ENCODE measurements at regions not wholly inside any gene's neighbourhood (a gene's known extent, or its start where the extent isn't known, plus 50 kb on each side); places are given as distances from the start of the nearest gene placed in this dataset.

DNA sequence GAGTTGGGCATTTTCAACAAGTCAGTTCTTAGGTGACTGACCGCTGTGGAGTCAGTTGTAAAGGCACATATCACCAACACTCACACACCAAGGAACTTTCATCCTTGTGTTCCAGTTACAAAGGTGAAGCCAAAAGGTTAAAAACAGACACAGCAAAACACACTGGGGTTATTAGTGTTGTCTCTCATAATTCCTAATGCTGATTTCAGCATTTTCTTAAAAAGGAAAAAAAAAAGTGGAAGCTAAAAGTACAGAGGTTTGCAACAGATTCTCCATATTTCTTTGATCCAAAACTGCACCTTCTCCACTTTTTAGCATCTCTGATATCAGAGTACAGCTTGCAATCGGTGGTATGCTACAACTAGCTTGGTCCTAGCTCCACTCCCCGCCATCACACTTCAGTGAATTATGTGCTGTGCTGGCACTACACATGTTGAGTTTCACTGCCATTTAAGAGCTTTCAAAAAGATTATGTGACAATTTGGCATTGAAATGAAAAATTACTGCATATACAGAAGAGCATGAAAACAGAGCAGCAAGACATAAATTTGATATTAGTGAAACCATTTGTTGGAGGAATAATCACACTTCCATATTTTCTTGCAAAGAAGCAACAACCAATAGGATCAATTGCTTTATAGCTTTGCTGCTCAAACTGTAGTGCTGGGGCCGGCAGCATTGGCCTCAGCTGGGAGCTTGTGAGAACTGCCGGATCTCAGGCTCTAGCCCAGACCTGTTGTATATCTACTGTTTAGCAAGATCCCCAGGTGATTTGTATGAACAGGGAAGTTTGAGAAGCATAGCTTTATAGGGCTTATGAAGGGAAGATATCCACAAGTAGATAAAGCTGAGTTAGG is 62.3 kb upstream of the DAPL1 start:
- no peak for DNase-seq (ENCODE audit: low read depth in 2 of 3, low spot score in 2 of 3)

DNA sequence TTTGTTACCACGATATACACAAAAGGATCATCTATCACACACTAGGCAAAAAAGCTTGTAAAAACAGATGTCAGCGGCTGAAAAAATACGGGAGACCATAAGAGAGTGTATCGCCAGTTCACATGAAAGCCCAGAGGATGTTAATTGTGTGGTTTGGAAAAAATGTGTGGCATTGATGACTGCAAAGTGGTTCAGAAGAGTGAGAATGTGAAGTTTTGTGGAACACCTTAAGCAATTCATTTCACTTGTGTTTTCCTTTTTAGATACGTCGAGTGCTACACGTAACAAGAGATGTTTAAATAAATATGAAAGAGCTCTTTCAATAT is 61.7 kb upstream of the DAPL1 start:
- no peak for DNase-seq (ENCODE audit: low read depth in 2 of 3, low spot score in 2 of 3)

DNA sequence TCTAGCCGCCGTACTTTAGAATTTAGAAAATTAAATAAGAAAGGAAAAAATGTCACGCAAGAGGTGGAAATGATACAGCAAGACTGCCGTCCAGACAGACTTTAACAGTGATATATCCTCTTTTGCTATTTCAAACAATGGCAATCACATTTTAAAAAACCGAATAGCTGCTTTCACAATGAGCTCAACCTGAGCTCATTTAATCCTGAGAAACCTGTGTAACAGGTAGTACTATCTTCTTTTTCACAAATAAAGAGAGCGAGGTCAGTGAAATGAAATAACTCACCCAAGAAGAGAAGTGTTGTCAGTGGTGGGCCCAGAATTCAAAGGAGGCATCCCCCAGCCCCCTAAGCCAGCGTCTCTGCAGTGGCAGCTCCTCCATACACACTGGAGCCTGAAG is 60.7 kb upstream of the DAPL1 start:
- DNase-seq (ENCODE audit: low read depth in 2 of 3, low spot score in 2 of 3): no peak

DNA sequence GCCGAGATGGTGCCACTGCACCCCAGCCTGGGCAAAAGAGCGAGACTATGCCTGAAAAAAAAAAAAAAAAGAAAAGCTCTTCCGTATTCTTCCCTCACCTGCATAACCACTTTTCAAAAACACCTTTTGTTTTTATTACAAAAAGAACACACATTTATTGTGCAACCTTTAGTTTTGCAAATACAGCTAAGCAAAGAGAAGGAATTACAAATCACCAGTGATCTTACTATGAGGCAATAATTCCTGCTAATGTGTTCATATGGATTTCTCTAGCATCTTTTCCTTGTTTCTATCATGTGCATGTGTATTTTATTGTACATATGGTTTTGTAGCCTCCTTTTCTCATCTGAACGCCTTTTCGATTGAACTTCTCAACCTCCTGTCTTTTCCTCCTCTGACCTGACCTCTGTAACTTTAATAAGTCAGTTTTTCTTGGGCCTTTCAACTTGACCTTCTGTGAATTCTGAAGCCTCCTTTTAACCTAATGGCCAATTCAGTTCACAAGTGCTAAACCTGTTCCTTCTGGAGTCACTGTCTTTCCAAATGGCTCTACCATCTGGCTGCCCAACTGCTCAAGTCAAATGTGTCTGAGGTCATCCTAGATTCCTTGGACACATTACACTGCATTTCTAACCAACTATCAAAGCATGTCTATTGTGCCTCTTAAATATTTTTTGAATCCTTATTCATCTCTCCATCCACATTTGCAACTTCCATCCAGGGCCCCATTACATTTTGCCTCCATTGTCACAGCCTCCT is 59.1 kb upstream of the DAPL1 start:
- DNase-seq (ENCODE audit: low read depth in 2 of 3, low spot score in 2 of 3): no peak

GRCh38 chr2:158738363-158738762 is 56.8 kb upstream of the DAPL1 start:
- no peak for DNase-seq (ENCODE audit: low read depth in 2 of 3, low spot score in 2 of 3)

DNA sequence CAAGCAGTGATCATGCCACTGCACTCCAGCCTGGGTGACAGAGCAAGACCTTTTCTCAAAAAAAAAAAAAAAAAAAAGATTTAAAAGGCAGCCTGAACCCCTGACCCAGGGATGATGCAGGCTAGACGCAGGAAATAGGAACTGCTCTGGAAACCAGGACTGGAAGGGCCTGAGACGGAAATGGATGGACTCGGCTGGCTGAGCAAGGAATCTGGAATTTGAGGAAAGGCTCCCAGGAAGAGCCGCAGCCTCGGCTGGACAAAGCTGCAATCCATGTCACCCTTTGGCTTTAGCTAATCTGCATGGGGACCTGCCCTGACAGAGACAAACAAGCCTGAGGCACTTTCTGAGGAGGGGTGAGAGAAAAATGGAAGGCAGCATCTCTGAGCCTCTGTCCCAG is 55.0 kb upstream of the DAPL1 start:
- DNase-seq (ENCODE audit: low read depth in 2 of 3, low spot score in 2 of 3): no peak

DNA sequence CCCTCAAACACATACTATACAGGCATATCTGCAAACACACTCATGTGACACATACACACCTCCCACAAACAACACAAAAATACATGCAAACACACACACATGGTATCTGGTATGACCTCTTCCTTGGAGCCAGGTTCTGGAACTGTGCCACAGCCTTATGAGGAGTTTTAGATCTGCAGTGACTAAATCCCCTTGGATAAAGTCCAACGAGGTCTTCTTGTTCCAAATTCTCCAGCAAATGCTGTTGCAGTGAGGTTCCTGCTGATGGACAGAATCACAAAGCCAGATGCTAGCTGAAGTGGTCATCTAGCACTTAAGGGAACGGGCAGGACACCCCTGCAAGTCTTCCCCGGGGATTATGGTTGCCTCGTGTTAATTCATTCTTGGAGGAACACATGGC is 54.5 kb upstream of the DAPL1 start:
- DNase-seq (ENCODE audit: low read depth in 2 of 3, low spot score in 2 of 3): no peak

- DNase-seq (ENCODE audit: low read depth in 2 of 3, low spot score in 2 of 3): no peak
These were observed 53.5 kb upstream of the DAPL1 start for GRCh38 chr2:158741625-158742024.

DNA sequence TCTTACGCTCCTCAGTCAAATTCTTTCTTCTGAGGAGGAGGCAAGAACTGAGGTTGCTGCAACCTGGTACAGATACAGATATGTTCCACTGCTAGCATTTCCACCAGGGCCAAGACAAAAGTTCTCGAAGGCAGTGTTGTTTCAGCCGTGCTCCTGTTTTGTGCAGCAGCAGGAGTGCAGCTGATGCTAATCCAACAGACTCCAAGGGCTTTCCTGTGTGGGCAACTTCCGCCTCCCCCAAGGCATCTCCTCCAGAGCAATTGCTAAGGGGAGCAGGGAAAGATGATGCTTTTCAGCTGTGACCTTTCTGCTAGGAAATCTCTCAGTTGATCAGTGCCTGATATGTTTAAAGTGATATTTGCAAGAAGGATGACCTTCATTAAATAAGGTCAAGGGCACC is 52.6 kb upstream of the DAPL1 start:
- DNase-seq (ENCODE audit: low read depth in 2 of 3, low spot score in 2 of 3): no peak

DNA sequence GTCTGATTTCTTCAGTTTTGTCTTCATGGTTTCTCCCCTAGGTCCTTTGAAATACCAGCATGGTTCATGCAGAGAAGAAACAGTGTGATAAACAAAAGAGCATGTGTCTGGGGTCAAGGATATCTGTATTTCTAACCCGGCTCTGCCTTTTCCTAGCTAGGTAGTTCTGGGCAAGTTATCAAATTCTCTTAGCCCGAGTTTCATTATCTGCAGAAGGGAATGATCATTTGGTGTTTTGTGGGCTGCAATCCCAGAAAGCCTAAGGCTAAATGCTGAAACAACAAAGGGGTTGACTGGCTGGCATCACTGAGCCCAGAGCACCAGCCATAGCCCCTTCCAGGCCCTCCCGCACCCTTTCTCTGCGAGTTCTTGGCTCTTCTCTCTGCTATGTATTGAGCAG is 51.7 kb upstream of the DAPL1 start:
- no peak for DNase-seq (ENCODE audit: low read depth in 2 of 3, low spot score in 2 of 3)

- no peak for DNase-seq (ENCODE audit: low read depth in 2 of 3, low spot score in 2 of 3)
These were observed 51.2 kb upstream of the DAPL1 start for GRCh38 chr2:158743879-158744278.

DNA sequence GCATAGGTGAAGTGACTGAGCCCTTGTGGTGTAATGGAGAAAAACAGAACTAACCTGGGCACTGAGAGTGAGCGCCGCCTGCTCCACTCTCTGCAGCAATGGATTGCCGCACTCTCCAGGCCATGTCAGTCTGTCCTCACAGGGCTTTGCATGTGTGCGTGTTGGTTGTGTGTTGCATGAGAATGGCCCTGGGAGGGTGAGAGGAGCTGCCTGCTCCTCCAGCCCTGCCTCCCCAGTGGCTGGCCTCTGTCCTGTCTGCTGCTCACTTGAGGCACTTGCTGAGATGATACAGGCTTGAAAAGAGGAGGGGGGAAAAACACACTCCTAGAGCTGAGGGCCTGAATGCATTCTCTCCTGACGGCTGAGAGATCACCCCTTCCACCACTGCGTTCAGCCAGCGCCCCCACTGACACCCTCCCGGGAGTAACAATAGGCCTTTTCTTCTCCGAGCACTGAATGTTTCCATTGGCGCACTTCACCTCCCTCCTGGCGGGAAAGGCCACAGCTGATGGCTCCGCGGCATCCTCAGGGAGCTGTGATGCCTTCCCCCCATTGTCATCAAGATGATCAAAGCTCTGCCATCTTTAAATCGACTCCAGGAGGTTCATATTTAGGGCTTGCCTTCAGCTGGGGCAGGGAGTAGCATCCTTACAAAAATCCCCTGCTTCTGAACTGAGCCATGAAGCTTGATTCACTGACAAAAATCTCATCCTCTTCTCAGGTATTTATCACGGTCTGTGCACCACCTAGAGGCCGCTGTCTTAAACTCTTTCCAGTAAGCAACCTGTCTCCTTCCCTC is 49.9 kb upstream of the DAPL1 start:
- peak; percentile 1 to 84 (median 56) for DNase-seq (ENCODE audit: low read depth in 2 of 3, low spot score in 2 of 3)
